HG02885 (cell line): ENCODE measurements at regions not wholly inside any gene's neighbourhood (a gene's known extent, or its start where the extent isn't known, plus 50 kb on each side); places are given as distances from the start of the nearest gene placed in this dataset.

Experiments
- ATAC-seq: cut with Tn5 transposase; IDR thresholded peaks from one replicate; pipeline ENCODE4 v1.9.1; 2021; ENCODE audit warnings: mild to moderate bottlenecking; ENCODE audit not compliant: unreplicated experiment, poor library complexity

- ATAC-seq: no peak
Observed at GRCh38 chr11:8818421-8818820, 92.6 kb upstream of the AKIP1 start.

DNA sequence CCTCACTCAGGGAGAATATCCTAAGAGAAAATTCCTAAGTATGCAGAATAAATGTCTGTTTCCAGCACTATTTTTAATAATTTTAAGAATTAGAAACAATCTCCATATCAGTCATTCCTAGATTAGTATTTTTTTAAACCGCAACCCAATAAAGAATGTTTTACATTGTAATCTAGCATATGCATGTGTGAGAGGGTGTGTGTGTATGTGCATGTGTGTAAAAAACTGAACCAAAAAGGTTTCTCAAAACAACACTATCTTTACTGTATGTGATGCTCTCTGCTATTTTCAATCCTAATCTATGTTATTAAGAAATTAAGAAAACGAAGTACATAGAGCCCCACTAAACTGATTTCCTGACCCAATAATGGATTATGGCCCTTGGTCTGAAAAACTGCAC lies 90.6 kb upstream of the AKIP1 start:
- ATAC-seq: no peak

- no peak for ATAC-seq
Observed at GRCh38 chr11:8822469-8822868, 88.5 kb upstream of the AKIP1 start.

- ATAC-seq: no peak
Observed at GRCh38 chr11:8823174-8823742, 87.7 kb upstream of the AKIP1 start.

- no peak for ATAC-seq
Observed at GRCh38 chr11:8826139-8826786, 84.7 kb upstream of the AKIP1 start.

GRCh38 chr11:8826901-8827560 lies 84.0 kb upstream of the AKIP1 start:
- ATAC-seq: no peak

GRCh38 chr11:8828046-8828445 lies 82.9 kb upstream of the AKIP1 start:
- ATAC-seq: no peak

- ATAC-seq: no peak
Observed at GRCh38 chr11:8828580-8829361, 82.2 kb upstream of the AKIP1 start.

- no peak for ATAC-seq
Observed at GRCh38 chr11:8829556-8829955, 81.4 kb upstream of the AKIP1 start.

DNA sequence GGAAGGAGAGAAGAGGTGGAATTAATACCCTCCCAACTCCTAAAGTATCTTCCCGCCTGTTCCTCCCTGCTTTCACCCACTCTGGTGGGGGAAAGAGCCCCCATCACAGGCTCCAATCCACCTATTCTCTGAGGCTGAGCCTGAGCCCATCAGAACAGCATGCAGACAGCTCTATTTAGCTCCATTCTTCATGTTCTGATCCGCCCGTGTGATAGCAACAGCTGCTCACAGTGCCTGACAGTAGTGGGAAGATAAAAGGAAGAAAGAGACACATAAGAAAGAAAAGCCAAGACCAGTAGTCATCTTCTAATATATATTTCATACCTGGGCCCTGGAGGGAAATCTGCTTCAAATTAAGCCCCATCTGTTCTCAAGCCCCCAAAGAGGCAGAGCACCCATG lies 80.3 kb upstream of the AKIP1 start:
- ATAC-seq: no peak

GRCh38 chr11:8831861-8832260 lies 79.1 kb upstream of the AKIP1 start:
- no peak for ATAC-seq

DNA sequence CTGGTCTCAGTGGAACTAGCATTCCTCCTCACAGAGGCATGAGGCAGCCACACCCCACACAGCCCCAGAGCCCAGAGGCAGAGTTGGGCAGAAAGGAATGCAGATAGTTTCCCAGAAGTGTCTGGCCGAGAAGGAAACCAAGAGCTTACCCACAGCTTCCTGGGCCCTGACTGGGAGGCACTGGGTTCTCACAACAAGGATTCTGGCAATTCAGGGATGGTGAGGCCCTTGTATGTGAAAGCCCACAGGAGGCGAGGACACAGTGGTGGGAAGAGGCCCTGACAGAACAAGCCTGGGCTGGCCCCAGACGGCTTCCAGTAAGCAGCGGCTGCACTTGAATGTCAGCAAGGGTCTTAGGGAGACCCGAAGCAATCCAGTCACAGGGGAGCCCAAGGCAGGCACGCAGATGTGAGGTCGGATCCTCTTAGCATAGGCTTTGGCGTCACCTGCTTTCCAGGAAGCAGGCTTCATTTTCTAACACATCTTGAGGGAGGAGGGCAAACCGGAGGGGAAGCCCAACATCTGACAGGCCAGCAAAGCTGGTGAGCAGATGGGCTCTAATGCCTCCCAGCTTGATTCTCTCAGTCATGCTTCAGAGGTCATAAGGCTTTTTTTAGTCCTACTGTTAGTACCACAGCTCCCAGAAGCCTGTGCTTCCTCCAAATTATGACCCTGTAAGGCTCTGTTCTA lies 78.3 kb upstream of the AKIP1 start:
- peak; percentile 81 for ATAC-seq

GRCh38 chr11:8833568-8834315 lies 77.2 kb upstream of the AKIP1 start:
- no peak for ATAC-seq

DNA sequence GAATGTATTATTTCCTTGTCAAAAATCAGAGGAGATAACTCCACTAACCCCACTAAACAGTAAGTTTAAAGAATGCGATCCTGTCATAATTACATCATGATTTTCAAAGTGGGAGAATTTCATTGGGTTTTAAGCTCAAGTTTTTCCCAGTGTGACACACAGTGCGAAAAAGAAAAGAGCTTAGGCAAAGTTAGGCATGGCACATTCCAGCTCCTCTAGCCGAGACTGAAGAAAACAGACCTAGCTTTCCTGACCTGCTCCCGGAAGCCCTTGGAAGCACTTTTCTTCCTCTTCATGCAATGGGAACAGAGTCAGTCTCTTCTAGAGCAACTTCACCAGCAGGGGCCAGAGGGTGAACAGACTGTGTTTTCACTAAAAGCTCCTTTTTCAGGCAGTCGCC lies 76.6 kb upstream of the AKIP1 start:
- ATAC-seq: no peak

GRCh38 chr11:8838248-8838647 lies 72.7 kb upstream of the AKIP1 start:
- no peak for ATAC-seq

DNA sequence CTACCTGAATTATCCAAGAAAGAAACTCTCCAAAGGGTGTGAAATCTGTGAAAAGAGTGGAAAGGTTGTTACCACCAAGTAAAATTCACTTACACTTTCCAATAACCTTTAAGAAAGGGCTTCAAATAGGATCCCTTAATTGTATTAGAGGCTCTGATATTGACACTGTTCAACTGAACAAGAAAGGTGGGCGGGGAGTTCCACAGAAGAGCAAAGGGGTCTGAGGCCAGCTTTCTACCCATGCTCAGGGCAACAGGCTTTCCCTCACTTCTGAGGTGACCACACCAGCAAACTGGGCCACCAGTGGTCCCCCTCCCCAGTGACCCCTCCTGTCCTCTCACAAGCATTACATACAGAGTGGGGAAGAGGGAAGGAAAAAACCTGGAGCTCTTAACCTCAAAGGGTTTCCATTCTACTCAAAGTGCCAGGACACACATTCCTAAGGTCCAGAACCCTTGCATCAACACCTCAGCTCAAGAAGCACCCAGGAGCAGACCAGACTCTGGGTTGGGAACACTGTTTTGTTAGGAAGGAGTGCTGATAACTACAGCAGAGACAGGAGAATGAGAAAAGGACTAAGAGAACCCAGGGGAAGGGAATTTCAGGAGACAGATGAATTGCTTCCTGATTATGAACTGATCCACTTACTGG lies 71.6 kb upstream of the AKIP1 start:
- no peak for ATAC-seq

DNA sequence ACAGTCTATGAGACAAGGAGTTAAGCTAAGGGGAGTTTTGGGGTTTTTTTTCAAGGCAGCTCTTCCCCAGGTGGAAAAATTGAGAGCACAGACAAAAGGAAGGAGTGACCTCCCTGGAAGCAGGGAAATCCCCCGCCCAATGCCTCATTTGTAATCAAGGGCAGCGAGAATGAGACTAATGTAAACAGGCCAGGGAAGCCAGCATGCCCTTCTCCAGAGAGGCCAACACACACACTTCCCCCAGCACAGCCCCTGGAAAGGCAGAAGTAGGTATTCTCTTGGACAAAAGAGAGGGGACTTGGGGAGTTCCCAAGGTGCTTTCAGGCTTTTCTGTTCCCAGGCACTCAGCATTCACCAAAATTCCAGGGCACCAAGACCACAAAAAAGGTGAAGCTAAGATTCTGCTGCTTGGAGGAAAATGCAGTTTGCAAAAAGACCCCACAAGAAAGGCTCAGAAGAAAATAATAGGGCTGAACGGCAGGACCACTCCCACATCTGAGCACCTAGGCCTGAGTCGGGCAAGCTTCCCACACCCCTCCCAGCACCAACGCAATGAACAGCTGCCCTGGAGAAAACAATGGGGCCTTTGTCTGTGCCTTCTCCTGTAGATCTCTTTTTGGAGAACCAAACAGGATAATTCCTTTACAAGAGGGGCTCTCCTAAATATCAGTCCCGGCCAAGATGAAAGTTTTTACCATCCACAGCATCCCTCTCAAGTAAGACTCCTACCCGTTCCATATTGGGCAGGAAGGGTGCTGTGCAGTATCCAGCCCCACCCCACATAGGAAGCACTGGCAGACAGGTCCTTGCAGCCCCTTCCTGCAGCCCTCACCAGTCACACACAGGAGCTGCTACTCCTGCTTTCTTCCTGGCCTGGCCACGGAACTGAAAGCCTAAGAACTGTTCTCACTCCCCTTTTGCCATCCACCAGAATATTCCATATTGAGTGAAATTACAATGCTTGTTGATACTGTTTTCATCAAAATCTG lies 70.7 kb upstream of the AKIP1 start:
- no peak for ATAC-seq

DNA sequence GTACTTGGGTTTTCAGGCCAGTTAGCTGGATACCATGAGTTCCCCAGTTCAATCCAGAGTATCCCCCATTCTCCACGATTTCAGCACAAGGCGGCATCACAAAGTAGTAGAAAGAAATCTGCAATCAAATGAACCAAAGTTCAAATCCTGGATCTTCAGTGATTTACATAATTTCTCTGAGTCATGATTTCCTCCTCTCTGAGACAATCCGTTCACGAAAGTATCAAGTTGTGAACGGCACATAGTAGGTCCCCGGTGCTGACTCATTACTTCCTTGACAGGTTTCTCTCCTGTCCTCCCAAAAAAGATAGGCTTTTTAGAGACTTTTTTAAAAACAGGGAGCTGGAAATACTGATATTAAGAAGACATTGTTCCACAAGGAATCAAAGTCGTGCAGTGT lies 69.1 kb upstream of the AKIP1 start:
- no peak for ATAC-seq
